HEK293 (cell line): ENCODE measurements at regions not wholly inside any gene's neighbourhood (a gene's known extent, or its start where the extent isn't known, plus 50 kb on each side); places are given as distances from the start of the nearest gene placed in this dataset.

ENCODE experiments used
- BCL6B ChIP-seq: fragments of 450-650 bp; formaldehyde crosslinking; IDR thresholded peaks from 2 replicates; pipeline ENCODE4 v1.5.1; 2017; ENCODE audit warnings: missing biosample characterization, missing genetic modification characterization
- CTCF ChIP-seq: fragments of 450-650 bp; formaldehyde crosslinking; IDR thresholded peaks from 2 replicates; pipeline ENCODE4 v1.5.1; 2016; ENCODE audit warnings: missing biosample characterization, missing genetic modification characterization
- PBX3 ChIP-seq: sonication (generic); formaldehyde crosslinking; IDR thresholded peaks from 2 replicates; pipeline ENCODE4 v1.8.1; 2022; ENCODE audit warnings: mild to moderate bottlenecking, moderate library complexity, missing genetic modification reagents
- YY1 ChIP-seq: fragments of 450-650 bp; formaldehyde crosslinking; IDR thresholded peaks from 2 replicates; pipeline ENCODE4 v1.5.1; 2018; ENCODE audit warnings: missing biosample characterization, missing genetic modification characterization
- ZBTB49 ChIP-seq: fragments of 450-650 bp; formaldehyde crosslinking; IDR thresholded peaks from 2 replicates; pipeline ENCODE4 v1.5.1; 2016; ENCODE audit warnings: missing biosample characterization, missing genetic modification characterization, low read depth
- ZBTB7A ChIP-seq: fragments of 450-650 bp; formaldehyde crosslinking; IDR thresholded peaks from 2 replicates; pipeline ENCODE4 v1.5.1; 2016; ENCODE audit warnings: low read depth, missing biosample characterization, missing genetic modification characterization
- ZFP37 ChIP-seq: fragments of 450-650 bp; formaldehyde crosslinking; IDR thresholded peaks from 2 replicates; pipeline ENCODE4 v1.5.1; 2016; ENCODE audit warnings: missing biosample characterization, missing genetic modification characterization
- ZNF148 ChIP-seq: fragments of 450-650 bp; formaldehyde crosslinking; IDR thresholded peaks from 2 replicates; pipeline ENCODE4 v1.5.0; 2017; ENCODE audit warnings: missing biosample characterization, missing genetic modification characterization, borderline replicate concordance
- ZNF24 ChIP-seq: fragments of 450-650 bp; formaldehyde crosslinking; IDR thresholded peaks from 2 replicates; pipeline ENCODE4 v1.5.1; 2016; ENCODE audit warnings: missing biosample characterization, missing genetic modification characterization
- ZNF366 ChIP-seq: fragments of 450-650 bp; formaldehyde crosslinking; conservative IDR thresholded peaks from 2 replicates; pipeline ENCODE4 v1.5.1; 2016; ENCODE audit warnings: missing biosample characterization, missing genetic modification characterization
- ZNF555 ChIP-seq: fragments of 450-650 bp; formaldehyde crosslinking; conservative IDR thresholded peaks from 2 replicates; pipeline ENCODE4 v1.5.1; 2017; ENCODE audit warnings: missing biosample characterization, mild to moderate bottlenecking, missing genetic modification characterization, inconsistent platforms

GRCh38 chr4:181938631-181939030, 304.6 kb upstream of the TENM3 start:
- TF ChIP-seq ZBTB7A (tag by site-specific recombination) (no peak), CTCF (no peak), ZNF555 (tag by site-specific recombination) (no peak), ZNF366 (tag by site-specific recombination) (no peak), YY1 (tag by site-specific recombination) (no peak), ZBTB49 (no peak), BCL6B (no peak), ZNF24 (tag by site-specific recombination) (no peak), ZFP37 (tag by site-specific recombination) (no peak), PBX3 (CRISPR knock-in tag) (no peak), ZNF148 (tag by site-specific recombination) (no peak)
